T-helper 2 cell treated with Interferon-gamma antibody and Interleukin-4, amounts not matched to agents 5 μg/mL and 100 μg/mL, for 36 hours (primary cell): ENCODE measurements at regions not wholly inside any gene's neighbourhood (a gene's known extent, or its start where the extent isn't known, plus 50 kb on each side); places are given as distances from the start of the nearest gene placed in this dataset.
"Not testable (repeated sequence)": the region's sequence is repeated elsewhere in the genome, so short reads cannot be mapped to it uniquely, and the experiment has no call there.

Source experiments
- DNase-seq: peaks from one replicate; pipeline ENCODE4 v3.0.0; 2021; ENCODE audit warnings: low spot score
- H3K27ac Mint-ChIP-seq: one replicate; pipeline ENCODE4 v1.8.0; 2021; ENCODE audit warnings: mild to moderate bottlenecking, mixed read lengths
- H3K27me3 Mint-ChIP-seq: one replicate; pipeline ENCODE4 v1.8.0; 2021; ENCODE audit warnings: low read depth, mixed read lengths
- H3K36me3 Mint-ChIP-seq: one replicate; pipeline ENCODE4 v1.8.0; 2021; ENCODE audit warnings: low read depth, mixed read lengths
- H3K4me1 Mint-ChIP-seq: one replicate; pipeline ENCODE4 v1.8.0; 2021; ENCODE audit warnings: low read depth, mixed read lengths
- H3K4me3 Mint-ChIP-seq: one replicate; pipeline ENCODE4 v1.8.0; 2022; ENCODE audit warnings: mild to moderate bottlenecking, moderate library complexity, mixed read lengths
- H3K9me3 Mint-ChIP-seq: one replicate; pipeline ENCODE4 v1.8.0; 2021; ENCODE audit warnings: mixed read lengths

DNA sequence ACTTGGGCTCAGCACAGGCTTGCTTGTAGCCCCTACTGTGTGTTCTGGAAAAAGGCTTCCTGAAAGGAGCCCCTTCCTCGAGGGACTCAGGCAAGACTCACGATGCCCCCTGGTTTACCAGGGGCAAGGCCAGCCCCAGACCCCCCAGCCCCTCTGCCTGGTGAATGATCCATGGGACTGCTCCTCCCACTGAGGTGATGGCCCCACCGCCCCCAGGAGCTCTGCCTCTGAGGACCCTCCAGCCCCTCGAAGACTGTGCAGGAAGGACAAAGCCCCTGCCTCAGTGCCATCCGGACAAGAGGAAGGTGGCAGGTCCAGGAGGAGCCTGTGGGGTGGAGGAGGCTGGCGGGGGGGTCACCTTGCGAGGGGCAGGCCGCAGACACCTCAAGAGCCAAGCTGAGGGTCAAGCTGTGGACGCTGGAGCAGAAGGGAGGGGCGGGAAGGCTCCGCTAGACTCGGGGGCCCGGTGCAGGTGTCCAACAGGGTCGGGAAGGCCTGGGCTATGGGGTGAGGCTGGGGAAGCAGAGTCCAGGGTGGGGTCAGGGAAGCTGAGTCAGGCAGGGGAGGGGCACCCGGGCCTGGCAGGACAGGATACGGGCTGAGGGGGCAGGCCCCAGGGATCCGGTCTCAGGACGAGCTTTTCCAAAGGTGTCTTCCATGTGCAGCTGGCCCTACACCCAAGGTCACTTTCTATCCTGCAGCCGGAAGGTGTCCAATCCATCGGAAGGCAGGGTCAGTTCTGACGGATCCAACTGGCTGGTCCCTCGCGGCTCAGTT lies 64.9 kb upstream of the LRPAP1 start:
- not testable (repeated sequence) for DNase-seq, H3K27me3 Mint-ChIP-seq, H3K4me3 Mint-ChIP-seq, H3K9me3 Mint-ChIP-seq, H3K4me1 Mint-ChIP-seq, H3K27ac Mint-ChIP-seq, H3K36me3 Mint-ChIP-seq

- not testable (repeated sequence) for H3K27ac Mint-ChIP-seq, H3K36me3 Mint-ChIP-seq, DNase-seq, H3K9me3 Mint-ChIP-seq, H3K4me1 Mint-ChIP-seq, H3K27me3 Mint-ChIP-seq, H3K4me3 Mint-ChIP-seq
Observed at GRCh38 chr4:3595627-3596291, 63.5 kb upstream of the LRPAP1 start.

- not testable (repeated sequence) for H3K9me3 Mint-ChIP-seq, DNase-seq, H3K27me3 Mint-ChIP-seq, H3K4me3 Mint-ChIP-seq, H3K27ac Mint-ChIP-seq, H3K36me3 Mint-ChIP-seq, H3K4me1 Mint-ChIP-seq
Observed at GRCh38 chr4:3594751-3595150, 62.5 kb upstream of the LRPAP1 start.

- H3K27me3 Mint-ChIP-seq, H3K4me1 Mint-ChIP-seq, H3K36me3 Mint-ChIP-seq, H3K4me3 Mint-ChIP-seq, H3K9me3 Mint-ChIP-seq, H3K27ac Mint-ChIP-seq, DNase-seq: not testable (repeated sequence)
Observed at GRCh38 chr4:3589946-3590924, 58.0 kb upstream of the LRPAP1 start.

- not testable (repeated sequence) for H3K9me3 Mint-ChIP-seq, H3K4me3 Mint-ChIP-seq, H3K4me1 Mint-ChIP-seq, H3K27me3 Mint-ChIP-seq, H3K36me3 Mint-ChIP-seq, H3K27ac Mint-ChIP-seq, DNase-seq
Observed at GRCh38 chr4:3589379-3589778, 57.2 kb upstream of the LRPAP1 start.

GRCh38 chr4:3588517-3589194 lies 56.4 kb upstream of the LRPAP1 start:
- H3K4me1 Mint-ChIP-seq, H3K27ac Mint-ChIP-seq, H3K36me3 Mint-ChIP-seq, DNase-seq, H3K9me3 Mint-ChIP-seq, H3K27me3 Mint-ChIP-seq, H3K4me3 Mint-ChIP-seq: not testable (repeated sequence)

- H3K4me1 Mint-ChIP-seq, H3K27ac Mint-ChIP-seq, DNase-seq, H3K27me3 Mint-ChIP-seq, H3K36me3 Mint-ChIP-seq, H3K4me3 Mint-ChIP-seq, H3K9me3 Mint-ChIP-seq: not testable (repeated sequence)
Observed at GRCh38 chr4:3586596-3586995, 54.4 kb upstream of the LRPAP1 start.

DNA sequence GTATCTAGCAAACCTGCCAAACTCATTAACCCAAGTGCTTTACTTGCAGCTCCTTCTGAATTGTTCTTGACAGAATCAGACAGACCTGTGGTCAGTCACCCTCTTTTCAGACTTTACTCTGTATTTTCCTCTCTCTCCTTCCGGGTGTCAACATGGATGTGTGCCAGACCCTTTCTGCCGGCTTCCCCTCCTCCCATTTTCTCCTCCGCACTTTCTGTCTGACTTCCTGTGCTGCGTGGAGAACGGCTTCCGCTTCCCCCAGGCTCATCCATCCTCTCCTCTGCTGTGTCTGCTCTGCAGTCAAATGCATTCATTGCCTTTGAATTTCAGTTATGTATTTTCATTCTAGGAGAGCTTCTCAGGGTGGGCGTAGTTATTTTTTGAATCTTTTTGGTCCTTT lies 53.3 kb upstream of the LRPAP1 start:
- not testable (repeated sequence) for H3K27me3 Mint-ChIP-seq, DNase-seq, H3K4me1 Mint-ChIP-seq, H3K36me3 Mint-ChIP-seq, H3K4me3 Mint-ChIP-seq, H3K9me3 Mint-ChIP-seq, H3K27ac Mint-ChIP-seq

- no peak overlapping the region for H3K27ac Mint-ChIP-seq
- H3K9me3 Mint-ChIP-seq, result no peaks in the 10 kb centered on the region
- peaks cover 3% of the 10 kb centered on the region for H3K27me3 Mint-ChIP-seq
Observed at GRCh38 chr4:3582091-3582475, 49.9 kb upstream of the LRPAP1 start.

More at GRCh38 chr4:3582091-3582475, 49.9 kb upstream of the LRPAP1 start:
- H3K4me3 Mint-ChIP-seq, result no peak overlapping the region
- peaks cover 2% of the 10 kb centered on the region for H3K4me1 Mint-ChIP-seq
- H3K36me3 Mint-ChIP-seq, result no peaks in the 10 kb centered on the region
- no peak for DNase-seq
